Endothelial cell of umbilical vein (primary cell): ENCODE measurements at regions not wholly inside any gene's neighbourhood (a gene's known extent, or its start where the extent isn't known, plus 50 kb on each side); places are given as distances from the start of the nearest gene placed in this dataset.

Experiments used
- EZH2 ChIP-seq: IDR thresholded peaks from 2 replicates; pipeline ENCODE4 v1.6.1; 2012; ENCODE audit warnings: borderline replicate concordance, low read depth, mild to moderate bottlenecking, moderate library complexity, low read length, inconsistent platforms; ENCODE audit not compliant: severe bottlenecking
- FOS ChIP-seq: IDR thresholded peaks from 2 replicates; pipeline ENCODE4 v1.6.1; 2011; ENCODE audit warnings: mild to moderate bottlenecking, low read length, moderate library complexity, borderline replicate concordance; ENCODE audit not compliant: insufficient read depth
- GATA2 ChIP-seq: IDR thresholded peaks from 2 replicates; pipeline ENCODE4 v1.7.0; 2011; ENCODE audit warnings: low read depth, mild to moderate bottlenecking, moderate library complexity, mixed read lengths, low read length; ENCODE audit not compliant: insufficient read length, insufficient read depth
- JUN ChIP-seq: IDR thresholded peaks from 2 replicates; pipeline ENCODE4 v1.6.1; 2011; ENCODE audit warnings: borderline replicate concordance, low read depth; ENCODE audit not compliant: insufficient read length, insufficient read depth
- MYC ChIP-seq: IDR thresholded peaks from one replicate; pipeline ENCODE4 v1.6.1; 2011; ENCODE audit warnings: mild to moderate bottlenecking, low read depth, low read length
- POLR2A ChIP-seq: IDR thresholded peaks from 2 replicates; pipeline ENCODE4 v1.6.1; 2012; ENCODE audit warnings: low read depth, mild to moderate bottlenecking, control low read depth, low read length
- POLR2AphosphoS5 ChIP-seq: IDR thresholded peaks from 2 replicates; pipeline ENCODE4 v1.6.1; 2012; ENCODE audit warnings: low read depth, mild to moderate bottlenecking, control low read depth, low read length, moderate library complexity; ENCODE audit not compliant: insufficient read depth
- TF ChIP-seq, protein P1 (sequence below): IDR thresholded peaks from 2 replicates; pipeline ENCODE4 v1.6.1; 2011; ENCODE audit not compliant: insufficient read depth, insufficient read length
- TF ChIP-seq, protein P2 (sequence below), 2 donors: IDR thresholded peaks; 1 replicate in 1 of 2; 2 replicates in 1 of 2; pipeline ENCODE4 v1.5.1; 2011; ENCODE audit warnings: low read length in 2 of 2, mild to moderate bottlenecking in 2 of 2, moderate library complexity in 2 of 2, control low read depth in 1 of 2, inconsistent platforms in 1 of 2, low read depth in 1 of 2; ENCODE audit not compliant: insufficient read depth in 1 of 2; ENCODE audit errors: extremely low read depth in 1 of 2

DNA sequence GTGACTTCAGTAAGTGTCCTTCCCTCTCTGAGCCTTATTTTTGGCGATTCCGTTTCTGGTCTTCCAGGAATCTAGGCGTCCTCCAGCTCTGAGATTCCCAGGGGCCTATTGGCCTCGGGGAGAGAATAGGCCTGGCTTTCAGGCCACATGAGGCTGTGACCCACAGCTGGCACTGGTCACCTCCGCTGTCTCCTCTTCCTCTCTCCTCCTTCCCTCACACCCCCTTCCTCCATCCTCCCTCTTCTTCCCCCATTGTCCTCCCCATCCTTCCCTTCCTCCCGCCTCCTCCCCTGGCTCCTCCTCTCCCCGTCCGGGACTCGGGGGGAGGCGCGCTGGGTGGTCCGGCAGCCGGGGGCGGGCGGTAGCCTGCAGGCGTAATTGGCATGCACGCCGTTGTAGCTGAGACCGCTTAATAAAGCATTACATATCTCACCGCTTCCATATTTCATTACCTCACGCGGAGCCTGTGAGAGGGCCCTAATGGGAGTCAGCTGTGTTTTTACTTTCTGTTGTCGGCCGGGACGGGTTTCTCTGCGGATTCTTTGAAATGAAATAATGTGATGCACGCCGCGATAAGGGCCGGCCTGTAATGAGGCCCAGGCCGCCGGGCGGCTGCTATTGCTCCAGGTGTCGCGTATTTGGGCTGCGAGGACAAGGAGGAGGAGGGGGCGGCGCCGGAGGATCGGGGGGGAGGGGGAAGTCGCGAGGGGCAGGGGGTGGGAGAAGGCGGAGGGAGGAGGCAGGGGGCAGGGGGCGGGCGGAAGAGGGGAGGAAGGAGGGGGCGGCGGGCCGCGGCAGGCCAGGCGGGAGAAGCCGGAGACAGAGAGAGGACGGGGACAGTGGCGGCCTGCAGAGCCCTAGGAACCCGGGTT lies 95.3 kb downstream of the FOXD2 start:
- TF ChIP-seq POLR2A: no peak
- TF ChIP-seq, protein P1, sequence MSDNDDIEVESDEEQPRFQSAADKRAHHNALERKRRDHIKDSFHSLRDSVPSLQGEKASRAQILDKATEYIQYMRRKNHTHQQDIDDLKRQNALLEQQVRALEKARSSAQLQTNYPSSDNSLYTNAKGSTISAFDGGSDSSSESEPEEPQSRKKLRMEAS: no peak
- TF ChIP-seq, protein P2, sequence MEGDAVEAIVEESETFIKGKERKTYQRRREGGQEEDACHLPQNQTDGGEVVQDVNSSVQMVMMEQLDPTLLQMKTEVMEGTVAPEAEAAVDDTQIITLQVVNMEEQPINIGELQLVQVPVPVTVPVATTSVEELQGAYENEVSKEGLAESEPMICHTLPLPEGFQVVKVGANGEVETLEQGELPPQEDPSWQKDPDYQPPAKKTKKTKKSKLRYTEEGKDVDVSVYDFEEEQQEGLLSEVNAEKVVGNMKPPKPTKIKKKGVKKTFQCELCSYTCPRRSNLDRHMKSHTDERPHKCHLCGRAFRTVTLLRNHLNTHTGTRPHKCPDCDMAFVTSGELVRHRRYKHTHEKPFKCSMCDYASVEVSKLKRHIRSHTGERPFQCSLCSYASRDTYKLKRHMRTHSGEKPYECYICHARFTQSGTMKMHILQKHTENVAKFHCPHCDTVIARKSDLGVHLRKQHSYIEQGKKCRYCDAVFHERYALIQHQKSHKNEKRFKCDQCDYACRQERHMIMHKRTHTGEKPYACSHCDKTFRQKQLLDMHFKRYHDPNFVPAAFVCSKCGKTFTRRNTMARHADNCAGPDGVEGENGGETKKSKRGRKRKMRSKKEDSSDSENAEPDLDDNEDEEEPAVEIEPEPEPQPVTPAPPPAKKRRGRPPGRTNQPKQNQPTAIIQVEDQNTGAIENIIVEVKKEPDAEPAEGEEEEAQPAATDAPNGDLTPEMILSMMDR (IDR thresholded peaks at IDR 0.05; ENCODE audit: extremely low read depth in 1 of 2, insufficient read depth in 1 of 2, low read depth in 1 of 2, low read length in 2 of 2): no peak
- no peak for TF ChIP-seq POLR2AphosphoS5
- no peak for TF ChIP-seq EZH2
- TF ChIP-seq GATA2: no peak
- no peak for TF ChIP-seq FOS
- TF ChIP-seq MYC: no peak
- no peak for TF ChIP-seq JUN
